Fibroblast of upper back skin (primary cell): ENCODE measurements at regions not wholly inside any gene's neighbourhood (a gene's known extent, or its start where the extent isn't known, plus 50 kb on each side); places are given as distances from the start of the nearest gene placed in this dataset.
A peak's percentile ranks its signal among the peaks of the same experiment; 100 is the strongest.

Experiments used
- DNase-seq: peaks from one replicate; pipeline ENCODE4 v3.0.0-alpha.2; 2013

DNA sequence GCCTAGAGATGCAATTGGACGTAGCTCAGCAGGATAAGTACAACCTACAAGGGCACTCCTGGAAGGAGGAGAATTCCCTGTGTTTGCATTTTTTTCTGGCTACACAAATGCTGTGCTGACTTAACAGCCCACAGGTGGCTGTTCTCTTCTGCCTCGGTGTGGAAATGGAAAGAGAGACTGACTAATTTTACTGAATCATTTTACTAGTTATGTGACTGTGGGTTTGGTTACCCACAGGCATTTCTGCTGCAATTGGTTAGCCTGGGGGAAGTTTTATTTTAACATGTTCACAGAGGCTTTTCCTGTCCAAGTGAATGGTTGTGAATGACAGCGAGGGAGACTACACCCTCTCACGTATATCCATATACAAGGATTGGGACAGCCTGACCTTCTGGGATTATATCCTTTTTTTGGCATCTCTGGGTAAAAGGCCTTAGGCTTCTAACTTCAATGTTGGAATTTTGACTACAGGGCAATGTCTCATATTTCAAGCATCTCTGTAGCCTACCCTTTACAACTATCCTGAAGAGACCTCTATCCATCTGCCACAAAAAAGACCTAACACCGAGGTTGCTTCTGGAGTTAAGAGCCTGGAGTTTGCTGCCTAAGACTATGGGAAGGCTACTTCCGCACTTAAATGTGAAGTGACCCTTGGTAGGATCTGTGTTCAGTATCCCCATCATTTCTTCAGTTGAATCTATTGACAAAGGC lies 67.2 kb upstream of the TP63 start:
- DNase-seq: peak; percentile 96

DNA sequence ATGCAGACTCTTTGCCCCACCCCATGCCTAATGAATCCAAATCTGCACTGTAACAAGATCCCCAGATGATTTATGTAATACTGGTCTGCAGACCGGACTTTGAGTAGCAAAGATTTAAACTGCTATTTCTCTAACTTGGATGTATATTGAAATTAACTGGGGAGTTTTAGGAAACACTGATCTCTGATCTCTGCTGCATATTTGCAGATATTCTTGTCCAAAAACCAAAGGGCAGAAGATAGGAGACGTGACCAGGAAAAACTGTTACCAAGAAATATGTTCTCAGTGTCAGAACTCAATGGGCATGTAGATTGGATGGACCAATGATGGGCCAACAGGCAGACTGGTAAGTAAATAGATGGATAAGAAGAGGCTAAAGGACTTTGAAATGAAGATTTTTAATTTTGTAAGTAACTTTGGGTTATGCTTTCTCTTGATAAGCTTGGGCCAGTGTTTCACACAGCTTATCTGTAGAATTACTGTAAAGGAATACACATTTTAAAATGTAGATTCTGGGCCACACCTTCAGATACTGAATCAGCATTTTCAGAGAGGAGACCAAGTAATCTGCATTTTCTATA lies 64.5 kb upstream of the TP63 start:
- no peak for DNase-seq

- DNase-seq: no peak
Measured at GRCh38 chr3:189567322-189567721, 63.9 kb upstream of the TP63 start.

DNA sequence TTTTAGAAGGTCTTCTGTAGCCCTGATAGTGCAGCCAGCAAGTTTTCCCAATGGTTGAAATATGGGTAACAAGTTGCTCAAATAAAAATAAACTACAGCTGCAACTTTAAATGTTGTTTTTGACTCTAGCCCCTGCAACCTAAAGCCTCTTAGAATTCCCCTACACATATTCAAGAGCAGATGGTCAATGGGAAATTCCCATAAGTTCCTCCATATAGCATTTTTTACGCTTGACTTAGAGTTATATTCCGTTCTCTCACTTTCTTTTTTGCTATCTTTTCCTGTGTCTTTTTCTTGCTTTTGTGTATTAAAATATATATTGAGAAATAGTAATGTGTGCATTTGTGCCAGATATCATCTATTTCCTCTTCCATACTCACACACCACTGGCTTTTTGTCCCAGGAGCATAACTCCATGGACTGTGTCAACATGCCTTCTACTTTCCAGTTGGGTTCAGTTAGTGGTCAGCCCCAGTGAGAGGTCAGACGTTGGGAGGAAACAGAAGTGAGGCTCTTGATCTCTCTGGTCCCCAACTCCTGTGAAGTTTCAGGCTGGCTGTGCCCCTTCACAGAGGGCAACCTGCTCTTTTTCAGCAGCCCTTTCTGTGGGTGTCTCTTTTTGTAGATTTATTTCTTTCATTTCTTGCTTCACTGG lies 63.3 kb upstream of the TP63 start:
- no peak for DNase-seq

DNA sequence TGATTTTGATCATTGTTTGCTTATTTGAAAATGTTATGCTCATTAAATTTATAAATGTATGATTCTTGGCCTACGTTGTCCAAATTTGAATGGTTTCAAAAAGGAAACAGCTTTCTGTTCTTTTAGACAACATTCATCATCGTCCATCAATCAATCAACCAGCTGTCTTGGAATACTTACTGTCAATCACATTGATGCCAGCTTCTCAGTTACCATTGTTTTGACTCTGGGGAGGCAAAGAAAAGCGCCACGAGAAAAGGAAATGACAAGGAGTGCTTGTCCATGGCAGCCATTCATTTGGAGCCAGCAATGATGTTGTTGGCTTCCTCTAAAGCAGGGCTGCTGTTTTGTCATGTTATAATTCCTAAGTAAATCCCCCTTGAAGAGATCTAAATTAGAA lies 62.2 kb upstream of the TP63 start:
- DNase-seq: no peak

DNA sequence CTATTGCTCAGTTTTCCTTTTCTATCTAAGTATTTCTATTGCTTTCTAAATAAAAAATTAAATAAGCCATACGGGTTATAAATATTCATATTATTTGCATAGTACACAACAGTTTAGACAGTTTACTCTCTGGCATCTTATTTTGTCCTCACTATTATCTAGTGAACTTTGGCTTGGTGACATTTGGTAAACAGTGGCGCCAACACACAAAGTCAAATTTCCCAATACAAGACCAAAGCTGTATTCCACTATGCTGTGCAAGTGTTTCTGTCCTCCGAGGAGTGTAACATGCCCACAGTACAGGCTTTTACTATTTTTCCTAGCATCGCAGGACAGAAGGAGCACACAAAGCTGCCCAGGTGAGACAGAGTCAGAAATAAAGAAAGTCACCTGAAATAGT lies 61.7 kb upstream of the TP63 start:
- DNase-seq: no peak

- no peak for DNase-seq
Measured at GRCh38 chr3:189570916-189571315, 60.3 kb upstream of the TP63 start.

GRCh38 chr3:189572249-189572648 lies 58.9 kb upstream of the TP63 start:
- DNase-seq: peak; percentile 41

DNA sequence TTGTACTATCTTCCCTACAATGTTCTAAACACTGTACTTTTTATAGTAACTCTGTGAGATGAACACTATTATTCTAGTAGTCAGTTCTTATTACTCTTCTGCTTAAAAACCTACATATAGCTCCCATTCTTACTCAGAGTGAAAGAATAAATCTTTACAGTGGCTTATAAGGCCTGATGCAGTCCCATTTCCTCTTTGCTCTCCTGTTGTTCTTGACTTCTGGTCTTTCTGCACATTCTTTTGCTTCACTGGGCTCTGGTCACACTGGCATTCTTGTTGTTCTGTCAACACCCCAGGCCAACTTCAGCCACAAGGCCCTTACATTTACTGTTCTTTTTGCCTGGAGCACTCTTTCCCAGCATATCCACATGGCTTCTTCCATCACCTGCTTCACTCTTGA lies 58.2 kb upstream of the TP63 start:
- DNase-seq: no peak

- DNase-seq: no peak
Measured at GRCh38 chr3:189576486-189576885, 54.7 kb upstream of the TP63 start.

GRCh38 chr3:189577050-189577951 lies 53.9 kb upstream of the TP63 start:
- DNase-seq: no peak

GRCh38 chr3:189580190-189580589 lies 51.0 kb upstream of the TP63 start:
- DNase-seq: no peak
